ENCODE measurements at regions not wholly inside any gene's neighbourhood (a gene's known extent, or its start where the extent isn't known, plus 50 kb on each side); places are given as distances from the start of the nearest gene placed in this dataset.

- no peak overlapping the region for H3K4me3 ChIP-seq (ENCODE audit: low read depth, low read length)
- no peak for TF ChIP-seq CTCF (IDR thresholded peaks at IDR 0.05; ENCODE audit: low read depth, low read length)
- DNase-seq (ENCODE audit: low read depth, low spot score): no peak
- in situ Hi-C loops (cut with HindIII; ENCODE audit: low sequenced_read_pairs): no loop called here
Observed at GRCh38 chr15:52984507-52984906, 194.4 kb upstream of the ONECUT1 start.

GRCh38 chr15:52980446-52980845 is 190.3 kb upstream of the ONECUT1 start:
- H3K4me3 ChIP-seq (ENCODE audit: low read depth, low read length): no peak overlapping the region
- in situ Hi-C loops (cut with HindIII; ENCODE audit: low sequenced_read_pairs): no loop called here
- no peak for DNase-seq (ENCODE audit: low read depth, low spot score)
- TF ChIP-seq CTCF (IDR thresholded peaks at IDR 0.05; ENCODE audit: low read depth, low read length): no peak

GRCh38 chr15:52976516-52977075 is 186.5 kb upstream of the ONECUT1 start:
- in situ Hi-C loops (cut with HindIII; ENCODE audit: low sequenced_read_pairs): no loop called here
- H3K4me3 ChIP-seq (ENCODE audit: low read depth, low read length): no peak overlapping the region
- TF ChIP-seq CTCF (IDR thresholded peaks at IDR 0.05; ENCODE audit: low read depth, low read length): no peak
- DNase-seq (ENCODE audit: low read depth, low spot score): no peak

GRCh38 chr15:52975941-52976449 is 185.9 kb upstream of the ONECUT1 start:
- H3K4me3 ChIP-seq (ENCODE audit: low read depth, low read length): no peak overlapping the region
- in situ Hi-C loops (cut with HindIII; ENCODE audit: low sequenced_read_pairs): no loop called here
- no peak for DNase-seq (ENCODE audit: low read depth, low spot score)
- no peak for TF ChIP-seq CTCF (IDR thresholded peaks at IDR 0.05; ENCODE audit: low read depth, low read length)

GRCh38 chr15:52963865-52964264 is 173.7 kb upstream of the ONECUT1 start:
- TF ChIP-seq CTCF (IDR thresholded peaks at IDR 0.05; ENCODE audit: low read depth, low read length): no peak
- no peak for DNase-seq (ENCODE audit: low read depth, low spot score)
- in situ Hi-C loops (cut with HindIII; ENCODE audit: low sequenced_read_pairs): no loop called here
- no peak overlapping the region for H3K4me3 ChIP-seq (ENCODE audit: low read depth, low read length)

- H3K4me3 ChIP-seq (ENCODE audit: low read depth, low read length): no peak overlapping the region
- DNase-seq (ENCODE audit: low read depth, low spot score): no peak
- TF ChIP-seq CTCF (IDR thresholded peaks at IDR 0.05; ENCODE audit: low read depth, low read length): no peak
- in situ Hi-C loops (cut with HindIII; ENCODE audit: low sequenced_read_pairs): no loop called here
Observed at GRCh38 chr15:52960283-52960682, 170.1 kb upstream of the ONECUT1 start.

All from astrocyte of the spinal cord (primary cell).